GM19438 (cell line): ENCODE measurements at regions not wholly inside any gene's neighbourhood (a gene's known extent, or its start where the extent isn't known, plus 50 kb on each side); places are given as distances from the start of the nearest gene placed in this dataset.

ENCODE experiments used
- ATAC-seq: cut with Tn5 transposase; IDR thresholded peaks from one replicate; pipeline ENCODE4 v1.9.1; 2021; ENCODE audit warnings: low read depth; ENCODE audit not compliant: unreplicated experiment

- ATAC-seq: no peak
Observed at GRCh38 chr10:60728056-60728455, 50.2 kb upstream of the CDK1 start.

GRCh38 chr10:60726257-60726656 lies 52.0 kb upstream of the CDK1 start:
- ATAC-seq: no peak

GRCh38 chr10:60722623-60723022 lies 55.7 kb upstream of the CDK1 start:
- ATAC-seq: no peak

GRCh38 chr10:60719721-60720120 lies 58.6 kb upstream of the CDK1 start:
- ATAC-seq: no peak

- no peak for ATAC-seq
Observed at GRCh38 chr10:60718886-60719285, 59.4 kb upstream of the CDK1 start.

- peak; percentile 89 for ATAC-seq
Observed at GRCh38 chr10:60717852-60718251, 60.4 kb upstream of the CDK1 start.

GRCh38 chr10:60714233-60714632 lies 64.0 kb upstream of the CDK1 start:
- ATAC-seq: no peak

GRCh38 chr10:60711496-60711895 lies 66.8 kb upstream of the CDK1 start:
- ATAC-seq: no peak

GRCh38 chr10:60710041-60710440 lies 68.2 kb upstream of the CDK1 start:
- ATAC-seq: no peak

- ATAC-seq: no peak
Observed at GRCh38 chr10:60708666-60709065, 69.6 kb upstream of the CDK1 start.

- no peak for ATAC-seq
Observed at GRCh38 chr10:60707841-60708240, 70.4 kb upstream of the CDK1 start.

GRCh38 chr10:60706146-60706545 lies 72.1 kb upstream of the CDK1 start:
- ATAC-seq: no peak

GRCh38 chr10:60705376-60705775 lies 72.9 kb upstream of the CDK1 start:
- no peak for ATAC-seq

- ATAC-seq: no peak
Observed at GRCh38 chr10:60704471-60704870, 73.8 kb upstream of the CDK1 start.

- no peak for ATAC-seq
Observed at GRCh38 chr10:60703266-60704041, 74.8 kb upstream of the CDK1 start.

GRCh38 chr10:60687679-60688078 lies 90.6 kb upstream of the CDK1 start:
- ATAC-seq: no peak

- no peak for ATAC-seq
Observed at GRCh38 chr10:60684091-60684490, 94.2 kb upstream of the CDK1 start.

- ATAC-seq: no peak
Observed at GRCh38 chr10:60681103-60681502, 97.2 kb upstream of the CDK1 start.

GRCh38 chr10:60679388-60679990 lies 98.8 kb upstream of the CDK1 start:
- no peak for ATAC-seq

GRCh38 chr10:60678978-60679377 lies 99.3 kb upstream of the CDK1 start:
- ATAC-seq: no peak

GRCh38 chr10:60677531-60678129 lies 100.6 kb upstream of the CDK1 start:
- no peak for ATAC-seq

- no peak for ATAC-seq
Observed at GRCh38 chr10:60675236-60675635, 103.0 kb upstream of the CDK1 start.
